K562 (cell line): ENCODE measurements at regions not wholly inside any gene's neighbourhood (a gene's known extent, or its start where the extent isn't known, plus 50 kb on each side); places are given as distances from the start of the nearest gene placed in this dataset.

Experiments used
- CBFA2T2 ChIP-seq: fragments of 450-650 bp; conservative IDR thresholded peaks from 2 replicates; pipeline ENCODE4 v1.6.1; 2017; ENCODE audit warnings: mild to moderate bottlenecking
- CBFA2T3 ChIP-seq: fragments of 450-650 bp; IDR thresholded peaks from 2 replicates; pipeline ENCODE4 v1.6.1; 2017
- CBX1 ChIP-seq: sonication (generic); IDR thresholded peaks from 2 replicates; pipeline ENCODE4 v1.6.1; 2016; ENCODE audit warnings: antibody characterized with exemption, low read depth, mild to moderate bottlenecking
- CTBP1 ChIP-seq: fragments of 450-650 bp; IDR thresholded peaks from 2 replicates; pipeline ENCODE4 v1.6.1; 2016; ENCODE audit warnings: borderline replicate concordance
- HDAC8 ChIP-seq: fragments of 450-650 bp; IDR thresholded peaks from 2 replicates; pipeline ENCODE4 v1.6.1; 2016; ENCODE audit warnings: mild to moderate bottlenecking, missing genetic modification characterization, moderate library complexity, missing compliant biosample characterization
- NR2C2 ChIP-seq, 2 experiments: fragments of 200-800 bp in 1 of 2; sonication (Bioruptor generic) in 1 of 2; sonication (generic) in 1 of 2; formaldehyde crosslinking in 1 of 2; IDR thresholded peaks; 2 replicates each; pipeline versions ENCODE4 v1.6.1 to v1.8.0; 2016 to 2022; ENCODE audit warnings: mild to moderate bottlenecking in 1 of 2, missing compliant biosample characterization in 1 of 2, missing genetic modification characterization in 1 of 2, missing genetic modification reagents in 1 of 2
- SMARCA4 ChIP-seq: fragments of 450-650 bp; IDR thresholded peaks from 2 replicates; pipeline ENCODE4 v1.6.1; 2016
- TAF1 ChIP-seq: IDR thresholded peaks from 2 replicates; pipeline ENCODE4 v1.6.1; 2011; ENCODE audit warnings: mild to moderate bottlenecking, low read length, moderate library complexity; ENCODE audit not compliant: insufficient read depth, control insufficient read depth, severe bottlenecking; ENCODE audit errors: extremely low read depth
- ZFP36 ChIP-seq: fragments of 150-350 bp; IDR thresholded peaks from 2 replicates; pipeline ENCODE4 v1.6.1; 2018; ENCODE audit warnings: low read length, low read depth; ENCODE audit not compliant: partially characterized antibody
- ZNF408 ChIP-seq: fragments of 250-450 bp; sonication (Bioruptor Pico); IDR thresholded peaks from 2 replicates; pipeline ENCODE4 v1.4.0; 2020; ENCODE audit warnings: low read depth, mild to moderate bottlenecking, moderate library complexity
- ZNF436 ChIP-seq: fragments of 250-450, 450-650 bp; sonication (Bioruptor Pico); formaldehyde crosslinking; IDR thresholded peaks from 2 replicates; pipeline ENCODE4 v1.7.0; 2020; ENCODE audit warnings: mild to moderate bottlenecking
- ZNF695 ChIP-seq: fragments of 450-650 bp; formaldehyde crosslinking; IDR thresholded peaks from 2 replicates; pipeline ENCODE4 v1.4.0; 2020; ENCODE audit warnings: mild to moderate bottlenecking, moderate library complexity
- TF ChIP-seq, protein P1 (sequence below): IDR thresholded peaks from 3 replicates; pipeline ENCODE4 v1.6.1; 2011; ENCODE audit warnings: borderline replicate concordance, mild to moderate bottlenecking, moderate library complexity; ENCODE audit not compliant: insufficient read length; ENCODE audit errors: extremely low read depth
- TF ChIP-seq, protein P2 (sequence below), 3 experiments: fragments of 200-800 bp in 1 of 3; sonication (Bioruptor generic) in 1 of 3; sonication (generic) in 1 of 3; formaldehyde crosslinking in 1 of 3; IDR thresholded peaks; 2 replicates each; pipeline versions ENCODE4 v1.6.1 to v1.8.0; 2016 to 2022; ENCODE audit warnings: mild to moderate bottlenecking in 2 of 3, missing compliant biosample characterization in 2 of 3, missing genetic modification characterization in 2 of 3, missing genetic modification reagents in 1 of 3
- TF ChIP-seq, protein P3 (sequence below): fragments of 450-650 bp; IDR thresholded peaks from 2 replicates; pipeline ENCODE4 v1.6.1; 2017; ENCODE audit warnings: antibody characterized with exemption, mild to moderate bottlenecking
- TF ChIP-seq, protein P4 (sequence below): sonication (generic); formaldehyde crosslinking; IDR thresholded peaks from 2 replicates; pipeline ENCODE4 v1.5.0; 2020; ENCODE audit warnings: missing genetic modification reagents
- TF ChIP-seq, protein P5 (sequence below): sonication (generic); formaldehyde crosslinking; IDR thresholded peaks from 2 replicates; pipeline ENCODE4 v1.8.1; 2023; ENCODE audit warnings: mild to moderate bottlenecking, missing genetic modification reagents

DNA sequence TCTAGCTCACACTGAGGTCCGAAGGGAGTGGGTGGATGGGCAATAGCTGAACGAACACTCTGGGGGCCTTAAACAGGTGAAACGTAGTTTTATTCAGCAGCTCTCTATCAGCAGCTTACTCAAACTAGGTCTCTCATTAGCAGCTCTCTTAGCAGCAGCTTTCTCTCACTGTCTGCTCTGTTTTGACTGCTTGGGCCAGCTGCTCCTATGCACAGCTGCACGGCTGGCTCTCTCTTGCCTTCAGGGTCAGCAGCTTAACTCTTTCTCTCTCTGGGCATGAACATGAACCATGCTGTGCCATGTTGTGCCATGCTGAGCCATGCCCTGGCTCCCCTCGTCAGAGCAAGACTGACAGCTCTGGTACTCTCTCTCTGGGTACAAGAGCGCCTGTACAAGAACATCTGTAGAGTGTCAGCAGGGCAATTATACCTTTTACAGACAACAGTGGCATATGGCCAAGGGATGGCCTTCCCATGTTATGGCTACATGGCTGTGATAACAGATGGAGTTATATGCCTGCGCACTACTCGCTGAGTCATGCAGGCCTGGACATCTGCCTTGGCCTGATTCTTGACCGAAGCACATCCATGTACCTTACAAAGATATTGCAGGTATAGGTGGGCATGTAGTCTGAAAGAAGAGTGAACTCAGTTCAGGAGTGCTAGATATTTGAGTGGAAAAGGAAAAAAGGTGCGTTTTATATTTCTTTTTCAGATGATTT lies 152.4 kb downstream of the LEPR start (continued):
- TF ChIP-seq, protein P1, sequence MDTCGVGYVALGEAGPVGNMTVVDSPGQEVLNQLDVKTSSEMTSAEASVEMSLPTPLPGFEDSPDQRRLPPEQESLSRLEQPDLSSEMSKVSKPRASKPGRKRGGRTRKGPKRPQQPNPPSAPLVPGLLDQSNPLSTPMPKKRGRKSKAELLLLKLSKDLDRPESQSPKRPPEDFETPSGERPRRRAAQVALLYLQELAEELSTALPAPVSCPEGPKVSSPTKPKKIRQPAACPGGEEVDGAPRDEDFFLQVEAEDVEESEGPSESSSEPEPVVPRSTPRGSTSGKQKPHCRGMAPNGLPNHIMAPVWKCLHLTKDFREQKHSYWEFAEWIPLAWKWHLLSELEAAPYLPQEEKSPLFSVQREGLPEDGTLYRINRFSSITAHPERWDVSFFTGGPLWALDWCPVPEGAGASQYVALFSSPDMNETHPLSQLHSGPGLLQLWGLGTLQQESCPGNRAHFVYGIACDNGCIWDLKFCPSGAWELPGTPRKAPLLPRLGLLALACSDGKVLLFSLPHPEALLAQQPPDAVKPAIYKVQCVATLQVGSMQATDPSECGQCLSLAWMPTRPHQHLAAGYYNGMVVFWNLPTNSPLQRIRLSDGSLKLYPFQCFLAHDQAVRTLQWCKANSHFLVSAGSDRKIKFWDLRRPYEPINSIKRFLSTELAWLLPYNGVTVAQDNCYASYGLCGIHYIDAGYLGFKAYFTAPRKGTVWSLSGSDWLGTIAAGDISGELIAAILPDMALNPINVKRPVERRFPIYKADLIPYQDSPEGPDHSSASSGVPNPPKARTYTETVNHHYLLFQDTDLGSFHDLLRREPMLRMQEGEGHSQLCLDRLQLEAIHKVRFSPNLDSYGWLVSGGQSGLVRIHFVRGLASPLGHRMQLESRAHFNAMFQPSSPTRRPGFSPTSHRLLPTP = no peak
- no peak for TF ChIP-seq ZNF408 (CRISPR knock-in tag)
- TF ChIP-seq CBFA2T3 = peak; percentile 70
- TF ChIP-seq SMARCA4 = 0 out of 2 replicates have a peak, but pooled peaks have one; percentile 25
- peak; percentile 31; the same call in 1 of the 2 replicates for TF ChIP-seq CTBP1
- TF ChIP-seq, protein P2, sequence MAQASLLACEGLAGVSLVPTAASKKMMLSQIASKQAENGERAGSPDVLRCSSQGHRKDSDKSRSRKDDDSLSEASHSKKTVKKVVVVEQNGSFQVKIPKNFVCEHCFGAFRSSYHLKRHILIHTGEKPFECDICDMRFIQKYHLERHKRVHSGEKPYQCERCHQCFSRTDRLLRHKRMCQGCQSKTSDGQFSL (CRISPR knock-in tag; IDR thresholded peaks at IDR 0.05) = no peak
- TF ChIP-seq, protein P2 (tag; IDR thresholded peaks at IDR 0.05) = peak in 1 of 2 experiments; percentile 62; a peak in 1 of 4 replicates
- no peak for TF ChIP-seq TAF1
- no peak for TF ChIP-seq CBX1
- TF ChIP-seq, protein P3, sequence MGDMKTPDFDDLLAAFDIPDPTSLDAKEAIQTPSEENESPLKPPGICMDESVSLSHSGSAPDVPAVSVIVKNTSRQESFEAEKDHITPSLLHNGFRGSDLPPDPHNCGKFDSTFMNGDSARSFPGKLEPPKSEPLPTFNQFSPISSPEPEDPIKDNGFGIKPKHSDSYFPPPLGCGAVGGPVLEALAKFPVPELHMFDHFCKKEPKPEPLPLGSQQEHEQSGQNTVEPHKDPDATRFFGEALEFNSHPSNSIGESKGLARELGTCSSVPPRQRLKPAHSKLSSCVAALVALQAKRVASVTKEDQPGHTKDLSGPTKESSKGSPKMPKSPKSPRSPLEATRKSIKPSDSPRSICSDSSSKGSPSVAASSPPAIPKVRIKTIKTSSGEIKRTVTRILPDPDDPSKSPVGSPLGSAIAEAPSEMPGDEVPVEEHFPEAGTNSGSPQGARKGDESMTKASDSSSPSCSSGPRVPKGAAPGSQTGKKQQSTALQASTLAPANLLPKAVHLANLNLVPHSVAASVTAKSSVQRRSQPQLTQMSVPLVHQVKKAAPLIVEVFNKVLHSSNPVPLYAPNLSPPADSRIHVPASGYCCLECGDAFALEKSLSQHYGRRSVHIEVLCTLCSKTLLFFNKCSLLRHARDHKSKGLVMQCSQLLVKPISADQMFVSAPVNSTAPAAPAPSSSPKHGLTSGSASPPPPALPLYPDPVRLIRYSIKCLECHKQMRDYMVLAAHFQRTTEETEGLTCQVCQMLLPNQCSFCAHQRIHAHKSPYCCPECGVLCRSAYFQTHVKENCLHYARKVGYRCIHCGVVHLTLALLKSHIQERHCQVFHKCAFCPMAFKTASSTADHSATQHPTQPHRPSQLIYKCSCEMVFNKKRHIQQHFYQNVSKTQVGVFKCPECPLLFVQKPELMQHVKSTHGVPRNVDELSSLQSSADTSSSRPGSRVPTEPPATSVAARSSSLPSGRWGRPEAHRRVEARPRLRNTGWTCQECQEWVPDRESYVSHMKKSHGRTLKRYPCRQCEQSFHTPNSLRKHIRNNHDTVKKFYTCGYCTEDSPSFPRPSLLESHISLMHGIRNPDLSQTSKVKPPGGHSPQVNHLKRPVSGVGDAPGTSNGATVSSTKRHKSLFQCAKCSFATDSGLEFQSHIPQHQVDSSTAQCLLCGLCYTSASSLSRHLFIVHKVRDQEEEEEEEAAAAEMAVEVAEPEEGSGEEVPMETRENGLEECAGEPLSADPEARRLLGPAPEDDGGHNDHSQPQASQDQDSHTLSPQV = peak; percentile 97
- TF ChIP-seq, protein P4, sequence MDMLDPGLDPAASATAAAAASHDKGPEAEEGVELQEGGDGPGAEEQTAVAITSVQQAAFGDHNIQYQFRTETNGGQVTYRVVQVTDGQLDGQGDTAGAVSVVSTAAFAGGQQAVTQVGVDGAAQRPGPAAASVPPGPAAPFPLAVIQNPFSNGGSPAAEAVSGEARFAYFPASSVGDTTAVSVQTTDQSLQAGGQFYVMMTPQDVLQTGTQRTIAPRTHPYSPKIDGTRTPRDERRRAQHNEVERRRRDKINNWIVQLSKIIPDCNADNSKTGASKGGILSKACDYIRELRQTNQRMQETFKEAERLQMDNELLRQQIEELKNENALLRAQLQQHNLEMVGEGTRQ = no peak
- TF ChIP-seq, protein P5, sequence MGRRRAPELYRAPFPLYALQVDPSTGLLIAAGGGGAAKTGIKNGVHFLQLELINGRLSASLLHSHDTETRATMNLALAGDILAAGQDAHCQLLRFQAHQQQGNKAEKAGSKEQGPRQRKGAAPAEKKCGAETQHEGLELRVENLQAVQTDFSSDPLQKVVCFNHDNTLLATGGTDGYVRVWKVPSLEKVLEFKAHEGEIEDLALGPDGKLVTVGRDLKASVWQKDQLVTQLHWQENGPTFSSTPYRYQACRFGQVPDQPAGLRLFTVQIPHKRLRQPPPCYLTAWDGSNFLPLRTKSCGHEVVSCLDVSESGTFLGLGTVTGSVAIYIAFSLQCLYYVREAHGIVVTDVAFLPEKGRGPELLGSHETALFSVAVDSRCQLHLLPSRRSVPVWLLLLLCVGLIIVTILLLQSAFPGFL (CRISPR knock-in tag) = no peak
- no peak for TF ChIP-seq ZFP36
- no peak for TF ChIP-seq ZNF436
- TF ChIP-seq CBFA2T2 = peak; percentile 51
- no peak for TF ChIP-seq ZNF695
- TF ChIP-seq HDAC8 = no peak
- no peak for TF ChIP-seq NR2C2 (CRISPR knock-in tag; IDR thresholded peaks at IDR 0.05)
- TF ChIP-seq NR2C2 (tag; IDR thresholded peaks at IDR 0.05) = no peak
